Epithelial cell of esophagus (primary cell): ENCODE measurements at regions not wholly inside any gene's neighbourhood (a gene's known extent, or its start where the extent isn't known, plus 50 kb on each side); places are given as distances from the start of the nearest gene placed in this dataset.

Experiments used
- DNase-seq: peaks from one replicate; pipeline ENCODE4 v3.0.0; 2010; ENCODE audit warnings: low read depth
- H3K4me3 ChIP-seq: 2 replicates; pipeline ENCODE4 v1.5.1; 2011; ENCODE audit warnings: mild to moderate bottlenecking, low read length, control low read depth
- TF ChIP-seq, protein P1 (sequence below): IDR thresholded peaks from 2 replicates; pipeline ENCODE4 v1.5.1; 2011; ENCODE audit warnings: low read depth, mild to moderate bottlenecking, low read length, control low read depth, inconsistent platforms; ENCODE audit not compliant: insufficient read depth; ENCODE audit errors: missing control alignments

DNA sequence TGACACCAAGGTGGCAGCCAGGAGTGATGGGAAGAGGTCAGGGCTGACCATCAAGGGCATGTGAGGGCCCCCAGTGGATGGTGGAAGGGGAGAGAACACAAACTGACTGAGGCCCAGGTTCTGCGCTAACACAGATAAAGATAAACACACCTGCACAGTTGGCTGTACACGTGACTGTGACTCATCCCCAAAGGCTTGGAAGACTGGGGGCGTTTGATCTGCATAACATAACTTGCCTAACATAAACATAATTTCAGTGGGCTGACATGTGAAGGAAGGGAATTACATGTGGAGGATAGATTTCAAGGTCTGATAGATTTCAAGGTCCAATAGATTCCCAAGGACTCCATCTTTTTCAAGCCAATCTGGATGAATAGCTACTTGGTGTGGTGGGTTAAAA is 100.9 kb upstream of the TNRC6C start:
- TF ChIP-seq, protein P1, sequence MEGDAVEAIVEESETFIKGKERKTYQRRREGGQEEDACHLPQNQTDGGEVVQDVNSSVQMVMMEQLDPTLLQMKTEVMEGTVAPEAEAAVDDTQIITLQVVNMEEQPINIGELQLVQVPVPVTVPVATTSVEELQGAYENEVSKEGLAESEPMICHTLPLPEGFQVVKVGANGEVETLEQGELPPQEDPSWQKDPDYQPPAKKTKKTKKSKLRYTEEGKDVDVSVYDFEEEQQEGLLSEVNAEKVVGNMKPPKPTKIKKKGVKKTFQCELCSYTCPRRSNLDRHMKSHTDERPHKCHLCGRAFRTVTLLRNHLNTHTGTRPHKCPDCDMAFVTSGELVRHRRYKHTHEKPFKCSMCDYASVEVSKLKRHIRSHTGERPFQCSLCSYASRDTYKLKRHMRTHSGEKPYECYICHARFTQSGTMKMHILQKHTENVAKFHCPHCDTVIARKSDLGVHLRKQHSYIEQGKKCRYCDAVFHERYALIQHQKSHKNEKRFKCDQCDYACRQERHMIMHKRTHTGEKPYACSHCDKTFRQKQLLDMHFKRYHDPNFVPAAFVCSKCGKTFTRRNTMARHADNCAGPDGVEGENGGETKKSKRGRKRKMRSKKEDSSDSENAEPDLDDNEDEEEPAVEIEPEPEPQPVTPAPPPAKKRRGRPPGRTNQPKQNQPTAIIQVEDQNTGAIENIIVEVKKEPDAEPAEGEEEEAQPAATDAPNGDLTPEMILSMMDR = no peak
- no peak for DNase-seq

DNA sequence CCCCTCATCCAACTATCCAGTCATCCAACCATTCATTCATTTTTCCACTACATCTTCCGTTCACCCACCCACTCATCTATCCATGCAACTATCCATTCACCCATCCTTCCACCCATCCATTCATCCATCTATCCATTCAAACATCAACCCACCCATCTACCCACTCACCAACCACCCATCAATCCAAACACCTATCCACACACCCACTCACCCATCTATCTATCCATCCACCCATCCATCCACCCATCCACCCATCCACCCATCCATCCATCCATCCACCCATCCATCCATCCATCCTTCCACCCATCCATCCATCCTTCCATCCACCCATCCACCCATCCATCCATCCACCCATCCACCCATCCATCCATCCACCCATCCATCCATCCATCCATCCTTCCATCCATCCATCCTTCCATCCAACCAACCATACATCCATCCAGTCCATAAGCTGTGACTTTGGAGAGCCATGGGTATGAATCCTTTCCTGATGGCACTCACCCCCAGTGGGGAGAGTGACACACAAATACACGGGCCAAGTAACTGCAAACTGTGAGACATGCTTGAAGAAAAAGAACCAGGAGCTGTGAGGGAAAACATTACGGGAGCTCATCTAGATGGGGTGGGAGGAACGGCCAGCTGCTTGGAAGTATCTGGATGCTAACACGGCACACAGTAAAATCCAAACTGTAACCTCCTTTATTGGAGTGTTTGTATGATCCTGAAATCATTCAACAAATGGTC is 100.0 kb upstream of the TNRC6C start:
- no peak for DNase-seq
- H3K4me3 ChIP-seq = no peak overlapping the region
- TF ChIP-seq, protein P1 = no peak

More for the DNA sequence above, 100.9 kb upstream of the TNRC6C start:
- no peak overlapping the region for H3K4me3 ChIP-seq

DNA sequence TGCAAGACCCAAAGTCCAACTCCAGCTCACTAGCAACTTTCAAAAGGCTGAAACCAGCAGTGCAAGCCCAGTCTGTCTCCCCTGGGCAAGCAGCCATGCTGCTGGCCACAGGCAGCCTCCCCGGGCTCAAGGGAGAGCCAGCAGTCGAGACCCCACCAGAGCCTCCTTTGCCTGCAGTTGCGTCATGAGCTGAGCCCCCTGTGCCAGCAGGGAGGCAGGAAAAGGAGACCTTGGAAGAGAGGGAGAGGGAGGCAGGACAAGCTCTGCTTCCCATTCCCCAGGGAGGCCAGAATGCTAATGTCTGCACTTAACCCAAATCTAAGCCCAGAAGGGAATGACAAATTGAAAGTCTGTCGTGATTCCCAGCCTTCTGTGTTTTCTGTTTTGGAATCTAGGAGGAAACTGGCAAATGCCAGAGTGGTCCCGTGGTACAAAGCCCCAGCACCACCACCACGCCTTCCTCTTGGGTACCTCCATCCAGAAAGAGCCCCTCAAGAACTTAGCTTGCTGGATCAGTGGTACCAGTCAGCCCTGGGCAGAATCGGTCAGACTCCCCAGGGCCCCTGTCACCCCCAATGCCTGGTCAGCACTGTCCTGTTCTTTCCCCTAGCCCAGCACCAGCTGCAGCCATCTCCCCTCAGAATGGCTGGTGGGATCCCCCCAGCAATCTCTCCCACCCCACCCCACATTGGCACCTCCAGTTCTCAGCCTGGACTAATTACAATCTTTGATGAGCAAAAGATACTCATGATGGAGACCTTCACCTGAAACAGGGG is 99.3 kb upstream of the TNRC6C start:
- TF ChIP-seq, protein P1 = no peak
- no peak for DNase-seq
- H3K4me3 ChIP-seq = no peak overlapping the region

DNA sequence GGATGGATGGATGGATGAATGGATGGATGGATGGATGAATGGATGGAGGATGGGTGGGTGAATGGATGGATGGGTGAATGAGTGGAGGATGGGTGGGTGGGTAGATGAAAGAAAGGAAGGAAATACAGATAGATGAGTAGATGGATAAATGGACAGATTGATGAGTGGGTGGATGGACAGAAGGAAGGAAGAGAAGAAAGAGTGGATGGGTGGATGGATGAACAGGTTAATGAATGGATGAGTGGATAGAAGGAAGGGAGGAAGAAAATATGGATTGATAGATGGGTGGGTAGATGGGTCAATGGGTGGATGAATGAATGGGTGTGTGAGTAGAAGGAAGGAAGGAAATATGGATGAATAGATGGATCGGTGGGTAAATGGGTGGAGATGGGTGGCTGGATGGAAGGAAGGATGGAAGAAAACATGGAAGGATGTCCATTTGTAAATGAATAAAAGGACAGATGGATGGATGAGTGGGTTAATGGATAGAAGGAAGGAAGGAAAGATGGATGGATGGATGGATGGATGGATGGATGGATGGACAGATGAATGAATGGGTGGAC is 97.3 kb upstream of the TNRC6C start:
- TF ChIP-seq, protein P1 = no peak
- H3K4me3 ChIP-seq = no peak overlapping the region
- no peak for DNase-seq

DNA sequence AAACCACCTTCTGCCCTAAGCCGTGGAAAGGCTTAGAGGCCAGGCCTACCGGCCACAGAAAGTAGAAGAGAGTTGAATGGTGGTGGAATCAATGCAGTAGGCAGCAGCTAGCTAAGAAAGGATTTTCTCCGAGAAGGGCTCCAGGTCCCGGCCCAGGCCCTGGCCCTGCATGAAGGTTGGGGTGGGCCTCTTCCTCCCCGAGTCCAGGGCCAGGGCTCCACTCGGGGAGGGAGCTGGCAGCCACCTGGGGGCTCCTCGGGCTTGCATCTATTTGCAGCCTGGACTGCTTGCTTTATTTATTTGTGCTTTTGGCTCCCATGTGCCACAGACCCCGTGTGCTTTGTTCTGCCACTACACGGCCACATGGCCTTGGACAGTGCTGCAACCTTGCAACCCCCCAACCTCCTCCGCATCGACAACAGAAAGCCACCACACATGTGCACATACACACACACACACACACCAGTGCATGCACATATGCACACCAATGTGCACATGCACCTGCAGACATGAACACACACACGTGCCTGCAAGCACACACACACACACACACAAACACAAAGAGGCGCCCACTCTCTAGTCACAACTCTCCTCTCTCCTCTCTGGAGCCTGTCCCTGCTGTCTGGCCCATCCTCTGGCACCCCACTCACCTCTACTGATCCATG is 96.4 kb upstream of the TNRC6C start:
- no peak for DNase-seq
- no peak overlapping the region for H3K4me3 ChIP-seq
- TF ChIP-seq, protein P1 = no peak

DNA sequence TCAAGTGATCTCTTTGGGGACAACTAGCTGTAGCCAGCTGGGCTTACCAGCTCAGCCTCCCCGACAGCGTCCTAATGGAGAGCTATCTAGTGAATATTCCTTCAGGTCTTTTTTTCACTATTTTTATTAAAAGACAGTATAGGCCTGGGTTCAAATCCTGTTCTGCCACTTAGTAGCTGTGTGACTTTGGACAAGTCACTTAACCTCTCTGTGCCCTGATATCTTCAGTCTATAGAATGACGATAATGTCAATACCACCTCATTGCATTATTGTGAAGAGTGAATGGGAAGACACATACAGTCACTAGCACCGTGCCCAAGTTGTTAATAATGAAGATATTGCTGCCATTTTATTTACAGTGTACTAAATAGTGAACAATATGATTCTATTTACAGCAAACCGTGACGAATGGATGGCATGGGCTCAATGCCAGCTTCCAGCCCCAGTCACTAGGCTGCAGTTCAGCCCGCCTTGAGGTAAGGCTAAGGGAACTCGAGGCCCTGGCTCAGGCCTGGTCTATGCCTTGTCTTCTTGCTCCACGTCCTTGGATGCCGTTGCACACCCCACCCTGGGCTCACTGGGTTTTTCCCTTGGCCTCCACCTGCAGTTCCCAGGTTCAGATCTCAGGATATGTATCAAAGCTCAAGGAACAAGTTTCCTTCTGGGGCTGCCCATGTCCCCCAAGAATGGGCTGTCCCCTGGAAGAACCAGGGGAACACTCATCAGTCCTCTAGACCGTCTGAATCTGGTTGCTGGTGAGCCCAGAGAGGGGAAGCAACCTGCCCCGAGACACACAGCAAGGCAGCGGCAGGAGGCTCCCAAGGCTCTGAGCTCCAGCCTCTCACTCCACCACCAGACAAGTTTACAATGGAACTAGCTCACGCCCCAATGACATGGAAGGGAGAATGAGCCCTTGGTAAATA is 95.4 kb upstream of the TNRC6C start:
- no peak overlapping the region for H3K4me3 ChIP-seq
- DNase-seq = no peak
- TF ChIP-seq, protein P1 = no peak
